Esophagus muscularis mucosa (tissue), 4 donors: ENCODE measurements at regions not wholly inside any gene's neighbourhood (a gene's known extent, or its start where the extent isn't known, plus 50 kb on each side); places are given as distances from the start of the nearest gene placed in this dataset.

Source experiments
- EP300 ChIP-seq: sonication (generic); formaldehyde crosslinking; IDR thresholded peaks from one replicate; pipeline ENCODE4 v1.6.1; 2017; ENCODE audit warnings: antibody characterized with exemption
- POLR2A ChIP-seq: fragments of 450-650 bp; IDR thresholded peaks from one replicate; pipeline ENCODE4 v1.6.1; 2017; ENCODE audit warnings: antibody characterized with exemption, moderate library complexity, mild to moderate bottlenecking, low read depth
- TF ChIP-seq, protein P1 (sequence below), 3 experiments: fragments of 200-600 bp in 2 of 3; fragments of 450-650 bp in 1 of 3; sonication (generic) in 2 of 3; IDR thresholded peaks; one replicate each; pipeline ENCODE4 v1.5.1; 2017 to 2019; ENCODE audit warnings: antibody characterized with exemption in 3 of 3, mild to moderate bottlenecking in 2 of 3, moderate library complexity in 1 of 3

DNA sequence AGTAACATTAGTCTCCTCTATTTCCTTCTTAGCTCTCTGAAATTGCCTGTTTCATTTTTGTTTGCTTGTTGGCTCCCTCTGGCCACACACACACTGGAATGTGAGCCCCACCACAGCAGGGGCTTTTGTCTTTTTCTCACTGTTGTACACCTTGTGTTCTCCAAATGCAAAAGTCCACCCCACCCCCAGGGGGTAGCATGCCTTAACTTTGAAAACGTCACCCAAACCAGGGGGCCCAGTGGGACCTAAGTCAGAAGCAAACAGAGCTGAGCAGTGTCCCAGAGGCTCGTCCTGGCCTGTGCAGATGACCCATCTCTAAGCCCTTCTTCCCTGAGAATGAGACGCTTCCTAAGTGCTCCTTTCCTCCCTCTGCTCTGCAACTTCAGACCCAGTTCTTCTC lies 614.1 kb downstream of the UQCRFS1 start:
- TF ChIP-seq, protein P1, sequence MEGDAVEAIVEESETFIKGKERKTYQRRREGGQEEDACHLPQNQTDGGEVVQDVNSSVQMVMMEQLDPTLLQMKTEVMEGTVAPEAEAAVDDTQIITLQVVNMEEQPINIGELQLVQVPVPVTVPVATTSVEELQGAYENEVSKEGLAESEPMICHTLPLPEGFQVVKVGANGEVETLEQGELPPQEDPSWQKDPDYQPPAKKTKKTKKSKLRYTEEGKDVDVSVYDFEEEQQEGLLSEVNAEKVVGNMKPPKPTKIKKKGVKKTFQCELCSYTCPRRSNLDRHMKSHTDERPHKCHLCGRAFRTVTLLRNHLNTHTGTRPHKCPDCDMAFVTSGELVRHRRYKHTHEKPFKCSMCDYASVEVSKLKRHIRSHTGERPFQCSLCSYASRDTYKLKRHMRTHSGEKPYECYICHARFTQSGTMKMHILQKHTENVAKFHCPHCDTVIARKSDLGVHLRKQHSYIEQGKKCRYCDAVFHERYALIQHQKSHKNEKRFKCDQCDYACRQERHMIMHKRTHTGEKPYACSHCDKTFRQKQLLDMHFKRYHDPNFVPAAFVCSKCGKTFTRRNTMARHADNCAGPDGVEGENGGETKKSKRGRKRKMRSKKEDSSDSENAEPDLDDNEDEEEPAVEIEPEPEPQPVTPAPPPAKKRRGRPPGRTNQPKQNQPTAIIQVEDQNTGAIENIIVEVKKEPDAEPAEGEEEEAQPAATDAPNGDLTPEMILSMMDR (IDR thresholded peaks at IDR 0.05): no peak
- no peak for TF ChIP-seq POLR2A
- TF ChIP-seq EP300: no peak
